ENCODE measurements at regions not wholly inside any gene's neighbourhood (a gene's known extent, or its start where the extent isn't known, plus 50 kb on each side); places are given as distances from the start of the nearest gene placed in this dataset.

GRCh38 chr12:69062621-69063237 lies 129.8 kb upstream of the CPM start:
- H3K27ac ChIP-seq (replicated peaks): no peak overlapping the region

DNA sequence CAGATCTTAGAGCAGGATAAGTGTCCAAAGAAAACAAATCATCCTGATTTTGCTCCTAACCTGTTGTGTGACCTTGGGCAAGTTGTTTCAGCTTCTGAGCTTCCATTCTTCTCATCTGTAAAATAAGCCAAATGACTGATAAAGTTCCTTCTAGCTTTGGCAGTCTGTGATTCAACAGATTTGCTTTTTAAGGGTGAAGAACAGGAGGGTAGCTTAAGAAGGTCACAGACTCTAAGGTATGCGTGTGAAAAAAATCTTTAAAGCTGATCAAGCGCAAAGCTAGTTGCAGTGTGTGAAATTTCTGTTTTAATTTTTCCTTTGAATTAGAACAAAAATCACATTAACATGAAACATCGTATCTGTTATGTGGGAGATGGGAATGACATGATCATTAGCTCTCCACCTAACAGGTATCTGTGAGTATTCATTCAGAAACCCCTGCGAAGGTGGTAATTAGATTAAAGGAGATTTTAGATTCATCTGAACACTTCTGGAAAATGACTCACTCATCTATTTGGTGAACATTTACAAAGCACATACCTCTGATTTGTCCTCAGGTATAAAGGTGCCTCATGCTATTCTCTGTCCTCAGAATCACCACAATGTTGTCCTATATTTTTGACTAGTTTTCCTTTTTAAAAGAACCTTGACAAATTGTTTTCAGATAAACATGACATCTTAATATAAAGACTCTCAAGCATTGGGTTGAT lies 131.9 kb upstream of the CPM start:
- no peak for TF ChIP-seq SPI1 (IDR thresholded peaks at IDR 0.05; ENCODE audit: borderline replicate concordance, low read depth)
- no peak for TF ChIP-seq CTCF (IDR thresholded peaks at IDR 0.05; ENCODE audit: insufficient read depth, low read length)
- TF ChIP-seq POLR2AphosphoS5 (IDR thresholded peaks at IDR 0.05; ENCODE audit: low read depth): no peak
- TF ChIP-seq GABPA (IDR thresholded peaks at IDR 0.05; ENCODE audit: low read depth): no peak
- TF ChIP-seq, protein P1, sequence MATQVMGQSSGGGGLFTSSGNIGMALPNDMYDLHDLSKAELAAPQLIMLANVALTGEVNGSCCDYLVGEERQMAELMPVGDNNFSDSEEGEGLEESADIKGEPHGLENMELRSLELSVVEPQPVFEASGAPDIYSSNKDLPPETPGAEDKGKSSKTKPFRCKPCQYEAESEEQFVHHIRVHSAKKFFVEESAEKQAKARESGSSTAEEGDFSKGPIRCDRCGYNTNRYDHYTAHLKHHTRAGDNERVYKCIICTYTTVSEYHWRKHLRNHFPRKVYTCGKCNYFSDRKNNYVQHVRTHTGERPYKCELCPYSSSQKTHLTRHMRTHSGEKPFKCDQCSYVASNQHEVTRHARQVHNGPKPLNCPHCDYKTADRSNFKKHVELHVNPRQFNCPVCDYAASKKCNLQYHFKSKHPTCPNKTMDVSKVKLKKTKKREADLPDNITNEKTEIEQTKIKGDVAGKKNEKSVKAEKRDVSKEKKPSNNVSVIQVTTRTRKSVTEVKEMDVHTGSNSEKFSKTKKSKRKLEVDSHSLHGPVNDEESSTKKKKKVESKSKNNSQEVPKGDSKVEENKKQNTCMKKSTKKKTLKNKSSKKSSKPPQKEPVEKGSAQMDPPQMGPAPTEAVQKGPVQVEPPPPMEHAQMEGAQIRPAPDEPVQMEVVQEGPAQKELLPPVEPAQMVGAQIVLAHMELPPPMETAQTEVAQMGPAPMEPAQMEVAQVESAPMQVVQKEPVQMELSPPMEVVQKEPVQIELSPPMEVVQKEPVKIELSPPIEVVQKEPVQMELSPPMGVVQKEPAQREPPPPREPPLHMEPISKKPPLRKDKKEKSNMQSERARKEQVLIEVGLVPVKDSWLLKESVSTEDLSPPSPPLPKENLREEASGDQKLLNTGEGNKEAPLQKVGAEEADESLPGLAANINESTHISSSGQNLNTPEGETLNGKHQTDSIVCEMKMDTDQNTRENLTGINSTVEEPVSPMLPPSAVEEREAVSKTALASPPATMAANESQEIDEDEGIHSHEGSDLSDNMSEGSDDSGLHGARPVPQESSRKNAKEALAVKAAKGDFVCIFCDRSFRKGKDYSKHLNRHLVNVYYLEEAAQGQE (IDR thresholded peaks at IDR 0.05; ENCODE audit: insufficient replicate concordance, low read depth): no peak
- no peak for DNase-seq (ENCODE audit: low read depth in 1 of 2, low spot score in 1 of 2)
- no peak overlapping the region for H3K27ac ChIP-seq (replicated peaks)
- no peaks in the 10 kb centered on the region for H3K27me3 ChIP-seq (ENCODE audit: insufficient read depth, poor library complexity, severe bottlenecking)
- H3K4me3 ChIP-seq (replicated peaks; ENCODE audit: insufficient read depth, low read length): no peak overlapping the region

More at GRCh38 chr12:69062621-69063237, 129.8 kb upstream of the CPM start:
- DNase-seq (ENCODE audit: low read depth in 1 of 2, low spot score in 1 of 2): no peak
- Histone ChIP-seq H3K27me3 (ENCODE audit: insufficient read depth, poor library complexity, severe bottlenecking) (no peaks in the 10 kb centered on the region), H3K4me3 (replicated peaks; ENCODE audit: insufficient read depth, low read length) (no peak overlapping the region)
- TF ChIP-seq CTCF (IDR thresholded peaks at IDR 0.05; ENCODE audit: insufficient read depth, low read length) (no peak), POLR2AphosphoS5 (IDR thresholded peaks at IDR 0.05; ENCODE audit: low read depth) (no peak), GABPA (IDR thresholded peaks at IDR 0.05; ENCODE audit: low read depth) (no peak), SPI1 (IDR thresholded peaks at IDR 0.05; ENCODE audit: borderline replicate concordance, low read depth) (no peak)
- TF ChIP-seq, protein P1 (IDR thresholded peaks at IDR 0.05; ENCODE audit: insufficient replicate concordance, low read depth): no peak

DNA sequence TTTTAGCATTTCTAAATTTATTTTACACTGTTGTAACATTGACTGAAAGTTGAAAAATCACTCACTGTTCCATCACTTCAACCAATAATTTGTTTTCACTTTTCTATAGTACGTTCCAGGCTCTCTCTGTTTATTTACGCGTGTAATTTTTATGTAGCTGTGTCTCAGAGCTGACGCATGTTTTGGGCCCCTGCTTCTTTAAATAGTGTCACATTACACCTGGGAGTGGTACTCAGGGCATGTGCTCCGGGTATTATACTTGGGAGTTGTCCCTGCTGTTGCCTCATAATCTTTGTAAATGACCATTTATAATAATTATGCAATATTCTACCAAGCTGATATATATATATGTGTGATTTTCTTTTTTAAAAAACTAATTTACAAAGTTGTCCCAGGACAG lies 132.8 kb upstream of the CPM start:
- H3K27ac ChIP-seq (replicated peaks): no peak overlapping the region
- no peak for TF ChIP-seq GABPA (IDR thresholded peaks at IDR 0.05; ENCODE audit: low read depth)
- no peak for TF ChIP-seq SPI1 (IDR thresholded peaks at IDR 0.05; ENCODE audit: borderline replicate concordance, low read depth)
- no peak for TF ChIP-seq POLR2AphosphoS5 (IDR thresholded peaks at IDR 0.05; ENCODE audit: low read depth)
- TF ChIP-seq, protein P1 (IDR thresholded peaks at IDR 0.05; ENCODE audit: insufficient replicate concordance, low read depth): no peak
- TF ChIP-seq CTCF (IDR thresholded peaks at IDR 0.05; ENCODE audit: insufficient read depth, low read length): no peak
- no peaks in the 10 kb centered on the region for H3K27me3 ChIP-seq (ENCODE audit: insufficient read depth, poor library complexity, severe bottlenecking)
- no peak overlapping the region for H3K4me3 ChIP-seq (replicated peaks; ENCODE audit: insufficient read depth, low read length)
- DNase-seq (ENCODE audit: low read depth in 1 of 2, low spot score in 1 of 2): no peak
